ENCODE measurements at regions not wholly inside any gene's neighbourhood (a gene's known extent, or its start where the extent isn't known, plus 50 kb on each side); places are given as distances from the start of the nearest gene placed in this dataset.

DNA sequence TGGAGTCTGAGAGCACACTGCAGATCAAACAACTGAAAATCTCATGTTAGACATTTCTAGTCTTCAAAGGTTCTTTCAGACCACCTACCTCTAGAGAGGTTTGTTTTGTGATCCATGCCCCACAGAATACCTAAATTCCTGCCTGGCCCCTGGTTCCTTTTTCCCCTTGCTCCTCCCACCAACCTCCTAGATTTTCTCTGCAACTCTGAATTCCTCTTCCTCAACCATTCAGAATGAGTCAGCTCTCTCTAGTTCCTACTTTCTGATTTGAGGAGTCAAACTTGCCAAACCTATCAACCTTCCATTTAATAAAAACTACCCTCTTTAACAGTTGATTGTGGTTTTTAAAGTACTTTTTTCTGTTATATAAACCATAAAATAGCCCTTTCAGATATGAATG, 83.2 kb upstream of the ZNF462 start:
- H3K9ac ChIP-seq (ENCODE audit: low read length): no peak overlapping the region
- H3K9me3 ChIP-seq (ENCODE audit: low read length): no peaks in the 10 kb centered on the region
- no peaks in the 10 kb centered on the region for H3K9me2 ChIP-seq (ENCODE audit: insufficient read depth, low read length)
- H3K79me2 ChIP-seq (replicated peaks; ENCODE audit: insufficient read depth, low read length): no peaks in the 10 kb centered on the region
- H3K27ac ChIP-seq (ENCODE audit: low read length): no peak overlapping the region
- no peak overlapping the region for H3K4me2 ChIP-seq (ENCODE audit: low read length)
- H3K4me3 ChIP-seq (ENCODE audit: low read length): no peak overlapping the region
- no peaks in the 10 kb centered on the region for H3K27me3 ChIP-seq (ENCODE audit: insufficient read depth, low read depth, low read length)
- no peaks in the 10 kb centered on the region for H4K20me1 ChIP-seq (ENCODE audit: insufficient read depth)
- TF ChIP-seq, protein P1, sequence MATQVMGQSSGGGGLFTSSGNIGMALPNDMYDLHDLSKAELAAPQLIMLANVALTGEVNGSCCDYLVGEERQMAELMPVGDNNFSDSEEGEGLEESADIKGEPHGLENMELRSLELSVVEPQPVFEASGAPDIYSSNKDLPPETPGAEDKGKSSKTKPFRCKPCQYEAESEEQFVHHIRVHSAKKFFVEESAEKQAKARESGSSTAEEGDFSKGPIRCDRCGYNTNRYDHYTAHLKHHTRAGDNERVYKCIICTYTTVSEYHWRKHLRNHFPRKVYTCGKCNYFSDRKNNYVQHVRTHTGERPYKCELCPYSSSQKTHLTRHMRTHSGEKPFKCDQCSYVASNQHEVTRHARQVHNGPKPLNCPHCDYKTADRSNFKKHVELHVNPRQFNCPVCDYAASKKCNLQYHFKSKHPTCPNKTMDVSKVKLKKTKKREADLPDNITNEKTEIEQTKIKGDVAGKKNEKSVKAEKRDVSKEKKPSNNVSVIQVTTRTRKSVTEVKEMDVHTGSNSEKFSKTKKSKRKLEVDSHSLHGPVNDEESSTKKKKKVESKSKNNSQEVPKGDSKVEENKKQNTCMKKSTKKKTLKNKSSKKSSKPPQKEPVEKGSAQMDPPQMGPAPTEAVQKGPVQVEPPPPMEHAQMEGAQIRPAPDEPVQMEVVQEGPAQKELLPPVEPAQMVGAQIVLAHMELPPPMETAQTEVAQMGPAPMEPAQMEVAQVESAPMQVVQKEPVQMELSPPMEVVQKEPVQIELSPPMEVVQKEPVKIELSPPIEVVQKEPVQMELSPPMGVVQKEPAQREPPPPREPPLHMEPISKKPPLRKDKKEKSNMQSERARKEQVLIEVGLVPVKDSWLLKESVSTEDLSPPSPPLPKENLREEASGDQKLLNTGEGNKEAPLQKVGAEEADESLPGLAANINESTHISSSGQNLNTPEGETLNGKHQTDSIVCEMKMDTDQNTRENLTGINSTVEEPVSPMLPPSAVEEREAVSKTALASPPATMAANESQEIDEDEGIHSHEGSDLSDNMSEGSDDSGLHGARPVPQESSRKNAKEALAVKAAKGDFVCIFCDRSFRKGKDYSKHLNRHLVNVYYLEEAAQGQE (IDR thresholded peaks at IDR 0.05; ENCODE audit: borderline replicate concordance): no peak
- TF ChIP-seq, protein P2, sequence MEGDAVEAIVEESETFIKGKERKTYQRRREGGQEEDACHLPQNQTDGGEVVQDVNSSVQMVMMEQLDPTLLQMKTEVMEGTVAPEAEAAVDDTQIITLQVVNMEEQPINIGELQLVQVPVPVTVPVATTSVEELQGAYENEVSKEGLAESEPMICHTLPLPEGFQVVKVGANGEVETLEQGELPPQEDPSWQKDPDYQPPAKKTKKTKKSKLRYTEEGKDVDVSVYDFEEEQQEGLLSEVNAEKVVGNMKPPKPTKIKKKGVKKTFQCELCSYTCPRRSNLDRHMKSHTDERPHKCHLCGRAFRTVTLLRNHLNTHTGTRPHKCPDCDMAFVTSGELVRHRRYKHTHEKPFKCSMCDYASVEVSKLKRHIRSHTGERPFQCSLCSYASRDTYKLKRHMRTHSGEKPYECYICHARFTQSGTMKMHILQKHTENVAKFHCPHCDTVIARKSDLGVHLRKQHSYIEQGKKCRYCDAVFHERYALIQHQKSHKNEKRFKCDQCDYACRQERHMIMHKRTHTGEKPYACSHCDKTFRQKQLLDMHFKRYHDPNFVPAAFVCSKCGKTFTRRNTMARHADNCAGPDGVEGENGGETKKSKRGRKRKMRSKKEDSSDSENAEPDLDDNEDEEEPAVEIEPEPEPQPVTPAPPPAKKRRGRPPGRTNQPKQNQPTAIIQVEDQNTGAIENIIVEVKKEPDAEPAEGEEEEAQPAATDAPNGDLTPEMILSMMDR (IDR thresholded peaks at IDR 0.05; ENCODE audit: poor library complexity, severe bottlenecking): no peak
- no peak overlapping the region for H2AFZ ChIP-seq (ENCODE audit: low read depth, low read length)
- no peaks in the 10 kb centered on the region for H3F3A ChIP-seq (ENCODE audit: insufficient read depth, low read length, poor library complexity, severe bottlenecking)
- no peaks in the 10 kb centered on the region for H3K36me3 ChIP-seq (ENCODE audit: insufficient read depth, low read length)

DNA sequence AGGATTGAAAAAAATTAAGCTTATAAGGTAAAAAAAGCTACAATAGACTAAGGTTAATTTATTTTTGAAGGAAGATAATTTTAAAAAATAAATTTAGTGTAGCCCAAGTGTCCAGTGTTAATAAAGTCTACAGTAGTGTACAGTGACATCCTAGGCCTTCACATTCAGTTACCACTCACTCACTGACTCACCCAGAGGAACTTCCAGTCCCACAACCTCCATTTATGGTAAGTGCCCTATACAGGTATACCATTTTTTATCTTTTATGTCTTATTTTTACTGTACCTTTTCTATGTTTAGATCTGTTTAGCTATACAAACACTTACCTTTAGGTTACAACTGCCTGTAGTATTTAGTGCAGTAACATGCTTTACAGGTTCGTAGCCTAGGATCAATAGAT, 79.8 kb upstream of the ZNF462 start:
- no peaks in the 10 kb centered on the region for H3K79me2 ChIP-seq (replicated peaks; ENCODE audit: insufficient read depth, low read length)
- no peak overlapping the region for H2AFZ ChIP-seq (ENCODE audit: low read depth, low read length)
- no peaks in the 10 kb centered on the region for H3K36me3 ChIP-seq (ENCODE audit: insufficient read depth, low read length)
- no peaks in the 10 kb centered on the region for H3K9me2 ChIP-seq (ENCODE audit: insufficient read depth, low read length)
- H3F3A ChIP-seq (ENCODE audit: insufficient read depth, low read length, poor library complexity, severe bottlenecking): no peaks in the 10 kb centered on the region
- H3K9ac ChIP-seq (ENCODE audit: low read length): no peak overlapping the region
- H3K9me3 ChIP-seq (ENCODE audit: low read length): no peaks in the 10 kb centered on the region
- no peaks in the 10 kb centered on the region for H4K20me1 ChIP-seq (ENCODE audit: insufficient read depth)
- no peak overlapping the region for H3K4me2 ChIP-seq (ENCODE audit: low read length)
- H3K27ac ChIP-seq (ENCODE audit: low read length): no peak overlapping the region
- H3K4me3 ChIP-seq (ENCODE audit: low read length): no peak overlapping the region
- no peaks in the 10 kb centered on the region for H3K27me3 ChIP-seq (ENCODE audit: insufficient read depth, low read depth, low read length)
- TF ChIP-seq EZH2 (IDR thresholded peaks at IDR 0.05; ENCODE audit: borderline replicate concordance, insufficient read depth, low read length, poor library complexity, severe bottlenecking) (no peak), MXI1 (conservative IDR thresholded peaks at IDR 0.05; ENCODE audit: poor library complexity, severe bottlenecking) (no peak), POLR2AphosphoS5 (IDR thresholded peaks at IDR 0.05) (no peak), SMC3 (conservative IDR thresholded peaks at IDR 0.05; ENCODE audit: poor library complexity) (no peak), TAF1 (IDR thresholded peaks at IDR 0.05; ENCODE audit: low read depth) (no peak), RAD21 (conservative IDR thresholded peaks at IDR 0.05) (no peak), EP300 (conservative IDR thresholded peaks at IDR 0.05; ENCODE audit: poor library complexity, severe bottlenecking) (no peak)
- TF ChIP-seq, protein P1 (IDR thresholded peaks at IDR 0.05; ENCODE audit: borderline replicate concordance): no peak
- TF ChIP-seq, protein P2 (IDR thresholded peaks at IDR 0.05; ENCODE audit: poor library complexity, severe bottlenecking): no peak

All from neural cell (in vitro differentiated cells).